ENCODE measurements at regions not wholly inside any gene's neighbourhood (a gene's known extent, or its start where the extent isn't known, plus 50 kb on each side); places are given as distances from the start of the nearest gene placed in this dataset.

DNA sequence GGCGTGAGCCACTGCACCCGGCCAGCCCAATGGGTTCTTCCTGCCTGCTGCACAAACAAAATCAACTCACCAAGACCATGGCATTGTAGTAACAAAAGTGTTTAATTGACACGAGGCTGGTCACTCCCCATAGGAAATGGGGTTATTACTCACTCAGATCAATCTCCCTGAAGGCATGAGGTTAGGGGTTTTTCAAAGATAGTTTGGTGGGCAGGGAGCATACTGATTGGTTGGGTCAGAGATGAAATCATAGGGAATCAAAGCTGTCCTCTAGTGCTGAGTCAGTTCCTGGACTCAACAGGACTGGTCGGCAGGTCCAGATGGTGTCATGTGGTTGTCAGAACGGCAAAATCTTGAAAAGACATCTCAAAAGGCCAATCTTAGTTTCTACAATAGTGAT, 122.1 kb downstream of the TMEM17 start:
- Mint-ChIP-seq H3K9me3 (peaks cover 29% of the 10 kb centered on the region), H3K27me3 (ENCODE audit: insufficient read depth, low read depth) (peaks cover 9% of the 10 kb centered on the region), H3K27ac (no peak overlapping the region), H3K36me3 (peaks cover 2% of the 10 kb centered on the region), H3K4me1 (peaks cover 10% of the 10 kb centered on the region), H3K4me3 (no peak overlapping the region)
- H3K27ac ChIP-seq, result no peak overlapping the region
- H3F3A ChIP-seq (ENCODE audit: low read depth), result no peaks in the 10 kb centered on the region
- TF ChIP-seq EZH2phosphoT487 (IDR thresholded peaks at IDR 0.05) (no peak), EZH2 (IDR thresholded peaks at IDR 0.05) (no peak)
- TF ChIP-seq, protein P1, sequence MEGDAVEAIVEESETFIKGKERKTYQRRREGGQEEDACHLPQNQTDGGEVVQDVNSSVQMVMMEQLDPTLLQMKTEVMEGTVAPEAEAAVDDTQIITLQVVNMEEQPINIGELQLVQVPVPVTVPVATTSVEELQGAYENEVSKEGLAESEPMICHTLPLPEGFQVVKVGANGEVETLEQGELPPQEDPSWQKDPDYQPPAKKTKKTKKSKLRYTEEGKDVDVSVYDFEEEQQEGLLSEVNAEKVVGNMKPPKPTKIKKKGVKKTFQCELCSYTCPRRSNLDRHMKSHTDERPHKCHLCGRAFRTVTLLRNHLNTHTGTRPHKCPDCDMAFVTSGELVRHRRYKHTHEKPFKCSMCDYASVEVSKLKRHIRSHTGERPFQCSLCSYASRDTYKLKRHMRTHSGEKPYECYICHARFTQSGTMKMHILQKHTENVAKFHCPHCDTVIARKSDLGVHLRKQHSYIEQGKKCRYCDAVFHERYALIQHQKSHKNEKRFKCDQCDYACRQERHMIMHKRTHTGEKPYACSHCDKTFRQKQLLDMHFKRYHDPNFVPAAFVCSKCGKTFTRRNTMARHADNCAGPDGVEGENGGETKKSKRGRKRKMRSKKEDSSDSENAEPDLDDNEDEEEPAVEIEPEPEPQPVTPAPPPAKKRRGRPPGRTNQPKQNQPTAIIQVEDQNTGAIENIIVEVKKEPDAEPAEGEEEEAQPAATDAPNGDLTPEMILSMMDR (IDR thresholded peaks at IDR 0.05), result no peak
- no peaks in the 10 kb centered on the region for H3K36me3 ChIP-seq
- no peak overlapping the region for H3K4me2 ChIP-seq
- DNase-seq (ENCODE audit: low spot score), result no peak
- H3K9ac ChIP-seq, result no peak overlapping the region
- no peaks in the 10 kb centered on the region for H3K27me3 ChIP-seq
- no peak overlapping the region for H2AFZ ChIP-seq (replicated peaks)
- no peaks in the 10 kb centered on the region for H3K79me2 ChIP-seq (ENCODE audit: low read depth)
- no peaks in the 10 kb centered on the region for H4K20me1 ChIP-seq (ENCODE audit: low read depth)
- peaks cover 8% of the 10 kb centered on the region for H3K4me1 ChIP-seq
- H3K4me3 ChIP-seq, result no peak overlapping the region
- no peaks in the 10 kb centered on the region for H3K9me3 ChIP-seq (ENCODE audit: low read depth)

DNA sequence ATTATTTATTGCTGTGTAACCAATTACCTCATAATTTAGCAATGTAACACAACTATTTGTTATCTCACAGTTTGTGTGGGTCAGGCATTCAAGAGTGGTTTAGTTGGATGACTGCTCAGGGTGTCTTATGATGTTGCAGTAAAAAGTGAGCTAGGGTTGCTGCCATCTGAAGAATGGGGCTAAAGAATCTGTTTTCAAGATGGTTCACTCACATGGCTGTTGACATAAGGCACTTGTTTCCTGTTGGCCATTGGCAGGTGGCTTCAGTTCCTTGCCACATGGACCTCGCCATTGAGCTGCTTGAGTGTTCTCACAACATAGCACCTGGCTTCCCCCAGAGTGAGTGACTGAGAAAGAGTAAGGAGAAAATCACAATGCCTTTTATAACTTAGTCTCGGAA, 123.2 kb downstream of the TMEM17 start:
- peaks cover 10% of the 10 kb centered on the region for H3K4me1 Mint-ChIP-seq
- Histone ChIP-seq H3K4me3 (no peak overlapping the region), H4K20me1 (ENCODE audit: low read depth) (no peaks in the 10 kb centered on the region), H3K79me2 (ENCODE audit: low read depth) (no peaks in the 10 kb centered on the region), H3K4me1 (peaks cover 8% of the 10 kb centered on the region), H3K4me2 (no peak overlapping the region), H3K9ac (no peak overlapping the region), H3K27me3 (no peaks in the 10 kb centered on the region), H3K27ac (no peak overlapping the region), H2AFZ (replicated peaks) (no peak overlapping the region), H3K36me3 (no peaks in the 10 kb centered on the region), H3F3A (ENCODE audit: low read depth) (no peaks in the 10 kb centered on the region), H3K9me3 (ENCODE audit: low read depth) (no peaks in the 10 kb centered on the region)
- no peak for DNase-seq (ENCODE audit: low spot score)
- H3K4me3 Mint-ChIP-seq, result no peak overlapping the region
- H3K27ac Mint-ChIP-seq, result no peak overlapping the region
- peaks cover 4% of the 10 kb centered on the region for H3K27me3 Mint-ChIP-seq (ENCODE audit: insufficient read depth, low read depth)
- peaks cover 2% of the 10 kb centered on the region for H3K36me3 Mint-ChIP-seq
- H3K9me3 Mint-ChIP-seq, result peaks cover 25% of the 10 kb centered on the region
- no peak for TF ChIP-seq EZH2phosphoT487 (IDR thresholded peaks at IDR 0.05)
- TF ChIP-seq EZH2 (IDR thresholded peaks at IDR 0.05), result no peak
- TF ChIP-seq, protein P1 (IDR thresholded peaks at IDR 0.05), result no peak

- Mint-ChIP-seq H3K36me3 (peaks cover 2% of the 10 kb centered on the region), H3K27ac (no peak overlapping the region), H3K9me3 (peaks cover 26% of the 10 kb centered on the region), H3K4me3 (no peak overlapping the region), H3K4me1 (peaks cover 10% of the 10 kb centered on the region), H3K27me3 (ENCODE audit: insufficient read depth, low read depth) (peaks cover 4% of the 10 kb centered on the region)
- no peak overlapping the region for H3K4me3 ChIP-seq
- TF ChIP-seq, protein P1 (IDR thresholded peaks at IDR 0.05), result no peak
- no peak for TF ChIP-seq EZH2 (IDR thresholded peaks at IDR 0.05)
- TF ChIP-seq EZH2phosphoT487 (IDR thresholded peaks at IDR 0.05), result no peak
- no peaks in the 10 kb centered on the region for H3K79me2 ChIP-seq (ENCODE audit: low read depth)
- peaks cover 8% of the 10 kb centered on the region for H3K4me1 ChIP-seq
- H3F3A ChIP-seq (ENCODE audit: low read depth), result no peaks in the 10 kb centered on the region
- H4K20me1 ChIP-seq (ENCODE audit: low read depth), result no peaks in the 10 kb centered on the region
- no peak for DNase-seq (ENCODE audit: low spot score)
- no peak overlapping the region for H3K4me2 ChIP-seq
- H2AFZ ChIP-seq (replicated peaks), result peak overlapping the region; percentile 93
- H3K27ac ChIP-seq, result no peak overlapping the region
- no peaks in the 10 kb centered on the region for H3K36me3 ChIP-seq
- H3K27me3 ChIP-seq, result no peaks in the 10 kb centered on the region
- no peak overlapping the region for H3K9ac ChIP-seq
- H3K9me3 ChIP-seq (ENCODE audit: low read depth), result no peaks in the 10 kb centered on the region
Measured at GRCh38 chr2:62382122-62382521, 123.9 kb downstream of the TMEM17 start.
